Stimulated activated CD4-positive, alpha-beta T cell treated with anti-CD3 and anti-CD28 coated beads, Interleukin-4, amount 100 ng/mL, for 48 hours (primary cell): ENCODE measurements at regions not wholly inside any gene's neighbourhood (a gene's known extent, or its start where the extent isn't known, plus 50 kb on each side); places are given as distances from the start of the nearest gene placed in this dataset.
"Not testable (repeated sequence)": the region's sequence is repeated elsewhere in the genome, so short reads cannot be mapped to it uniquely, and the experiment has no call there.

Source experiments
- DNase-seq, 2 donors: peaks; one replicate each; pipeline ENCODE4 v3.0.0-alpha.2; 2020; ENCODE audit warnings: low read depth in 2 of 2

DNA sequence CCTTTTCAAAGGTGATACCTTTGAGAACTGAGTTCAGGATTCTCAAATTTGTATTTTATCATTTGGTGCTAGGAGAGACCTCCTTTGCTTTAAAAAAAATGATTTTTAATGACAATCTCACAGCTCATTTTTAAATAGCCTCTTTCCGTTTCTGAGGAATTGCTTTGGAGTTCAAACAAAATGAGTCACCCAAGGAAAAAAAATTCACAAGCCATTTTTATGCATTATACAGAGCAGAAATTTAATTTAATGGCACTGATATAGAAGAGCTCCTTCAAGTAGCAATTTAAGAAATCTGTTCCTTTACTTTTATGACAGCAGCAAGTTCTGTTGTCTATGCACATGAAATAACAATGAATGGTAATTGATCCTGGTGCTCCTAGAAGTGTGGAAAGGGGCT, 337.9 kb upstream of the KCNMB2 start:
- DNase-seq, result no peak

DNA sequence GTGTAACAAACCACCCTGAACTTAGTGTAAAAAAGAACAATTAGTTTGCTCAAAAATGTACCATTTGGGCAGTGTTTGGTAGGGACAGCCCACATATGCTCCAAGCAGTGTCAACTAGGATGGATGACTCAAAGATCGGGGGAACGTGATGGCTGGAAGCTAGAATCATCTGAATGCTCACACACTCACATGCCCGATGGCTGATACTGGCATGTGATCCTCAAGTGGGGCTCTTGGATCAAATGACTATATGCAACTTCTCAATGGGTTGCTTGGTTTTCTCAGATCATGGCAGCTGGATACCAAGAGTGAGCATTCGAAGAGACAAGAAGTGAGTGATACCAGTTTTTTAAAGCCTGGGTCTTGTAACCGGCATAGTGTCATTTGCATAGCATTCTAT, 335.9 kb upstream of the KCNMB2 start:
- DNase-seq, result no peak

DNA sequence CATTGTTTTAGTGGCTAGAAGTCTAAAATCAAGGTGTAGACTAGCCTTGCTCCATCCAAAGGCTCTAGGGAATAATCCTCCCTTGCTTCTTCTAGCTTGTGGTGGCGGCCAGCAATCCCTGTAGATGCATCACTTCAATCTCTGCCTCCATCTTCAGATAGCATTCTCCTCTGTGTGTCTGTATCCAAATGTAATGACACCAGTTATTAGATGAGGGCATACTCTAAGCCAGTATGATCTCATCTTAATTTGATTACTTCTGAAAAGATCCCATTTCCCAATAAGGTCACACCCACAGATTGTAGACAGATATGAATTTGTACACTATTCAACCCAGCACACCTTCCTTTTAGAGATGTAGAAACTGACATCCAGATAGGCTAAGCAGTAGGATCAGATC, 334.5 kb upstream of the KCNMB2 start:
- DNase-seq, result no peak

DNA sequence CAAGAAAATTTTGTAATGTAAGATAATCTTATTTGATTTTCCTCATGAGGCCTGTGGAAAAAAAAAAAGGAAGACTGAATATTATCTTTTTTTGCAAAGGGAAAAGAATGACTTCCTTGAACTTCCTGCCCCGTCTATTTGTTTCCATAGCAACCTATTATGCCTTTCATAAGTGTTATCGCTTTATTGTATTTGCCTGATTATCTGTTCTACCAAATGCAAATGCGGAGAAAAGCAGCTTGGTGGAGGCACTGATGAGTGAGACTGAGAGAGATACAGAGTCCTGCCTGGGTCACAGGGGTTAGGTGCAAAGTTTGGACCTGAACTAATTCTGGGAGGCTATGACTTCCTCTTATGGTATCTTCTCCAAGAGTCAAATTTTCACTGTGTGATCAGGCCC, 334.0 kb upstream of the KCNMB2 start:
- no peak for DNase-seq

DNA sequence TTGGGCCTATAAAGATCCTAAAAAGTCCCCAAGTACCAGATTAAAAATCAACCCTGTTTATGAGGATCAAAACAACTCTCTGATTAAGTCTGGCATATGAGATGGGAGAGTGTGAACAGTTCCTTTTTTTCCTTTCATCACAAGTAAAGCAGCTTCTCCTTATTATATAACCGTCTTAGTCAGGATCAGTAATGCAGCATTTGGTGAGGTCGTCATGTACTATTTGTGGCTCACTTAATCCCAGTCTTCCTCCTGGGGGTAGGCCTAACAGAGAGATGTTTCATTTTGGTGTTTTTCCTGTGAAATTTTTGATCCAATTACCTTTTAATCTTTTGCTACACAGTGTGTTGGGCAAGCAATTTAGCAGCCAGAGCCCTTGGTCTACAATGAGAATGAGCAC, 333.1 kb upstream of the KCNMB2 start:
- no peak for DNase-seq

DNA sequence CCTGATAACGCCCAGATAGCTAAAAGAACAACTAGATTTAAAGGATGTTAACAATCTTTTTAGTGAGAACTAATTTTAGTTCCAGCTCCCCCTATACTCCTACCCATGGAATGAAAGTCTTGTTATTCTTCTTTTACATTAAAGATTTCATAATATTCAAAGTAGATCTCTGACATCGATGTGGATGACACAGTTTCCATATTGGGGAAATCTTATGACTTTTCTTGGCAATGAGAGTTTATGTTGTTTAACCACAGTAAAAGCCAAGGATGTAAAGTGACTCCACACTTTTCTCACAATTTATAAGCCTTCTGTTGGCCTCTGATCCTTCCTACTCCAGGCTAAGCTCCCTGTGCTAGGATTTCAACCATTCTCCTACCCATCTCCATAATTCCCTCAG, 332.6 kb upstream of the KCNMB2 start:
- no peak for DNase-seq

DNA sequence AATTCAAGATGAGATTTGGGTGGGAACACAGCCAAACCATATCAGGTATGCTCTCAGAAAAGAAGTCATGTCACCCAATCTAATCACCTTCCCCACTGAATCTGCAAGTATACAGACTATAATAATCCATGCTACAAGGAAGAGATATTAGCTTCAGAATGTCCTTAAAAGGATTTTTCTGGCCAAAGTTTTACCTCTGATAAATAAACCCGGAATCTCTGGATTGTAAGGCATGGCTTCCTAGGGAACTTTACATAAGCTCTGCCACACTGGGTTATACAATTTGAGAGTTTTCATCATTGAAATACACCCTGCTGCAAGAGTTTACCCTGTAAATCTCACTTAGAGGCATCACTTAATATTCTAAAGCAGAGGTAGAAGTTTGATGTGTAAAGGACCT, 330.5 kb upstream of the KCNMB2 start:
- DNase-seq, result no peak

DNA sequence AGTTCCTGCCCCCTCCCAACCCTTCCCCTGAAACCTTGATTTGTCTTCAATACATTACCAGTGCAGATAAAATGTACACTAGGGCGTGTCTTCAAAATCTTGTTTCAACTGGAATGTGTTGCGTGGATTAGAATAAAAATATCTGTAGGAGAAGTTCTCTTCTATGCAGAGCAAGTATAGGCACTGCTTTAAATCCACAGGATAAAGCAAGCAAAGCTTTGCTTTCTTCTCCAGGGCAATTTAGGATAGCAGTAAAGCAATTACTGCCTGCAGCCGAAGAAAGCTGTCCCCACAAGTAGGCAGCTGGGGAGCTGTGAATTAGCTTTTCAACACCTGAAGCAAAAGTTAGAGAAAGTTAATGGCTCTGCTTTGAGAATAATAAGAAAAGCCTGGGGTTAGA, 329.7 kb upstream of the KCNMB2 start:
- DNase-seq, result no peak

DNA sequence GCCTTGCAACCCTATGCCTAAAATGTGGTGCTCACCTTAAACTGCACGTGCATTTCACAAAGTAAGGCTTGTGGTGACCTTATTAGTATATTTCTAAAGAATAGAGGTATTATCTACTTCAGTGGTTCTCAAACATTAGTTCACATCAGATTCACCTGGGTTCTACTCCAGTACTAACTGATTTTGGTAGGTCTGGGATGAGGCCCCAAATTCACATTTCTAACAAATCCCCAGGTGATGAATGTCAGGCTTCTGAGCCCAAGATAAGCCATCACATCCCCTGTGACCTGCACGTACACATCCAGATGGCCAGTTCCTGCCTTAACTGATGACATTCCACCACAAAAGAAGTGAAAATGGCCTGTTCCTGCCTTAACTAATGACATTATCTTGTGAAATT, 329.1 kb upstream of the KCNMB2 start:
- not testable (repeated sequence) for DNase-seq

DNA sequence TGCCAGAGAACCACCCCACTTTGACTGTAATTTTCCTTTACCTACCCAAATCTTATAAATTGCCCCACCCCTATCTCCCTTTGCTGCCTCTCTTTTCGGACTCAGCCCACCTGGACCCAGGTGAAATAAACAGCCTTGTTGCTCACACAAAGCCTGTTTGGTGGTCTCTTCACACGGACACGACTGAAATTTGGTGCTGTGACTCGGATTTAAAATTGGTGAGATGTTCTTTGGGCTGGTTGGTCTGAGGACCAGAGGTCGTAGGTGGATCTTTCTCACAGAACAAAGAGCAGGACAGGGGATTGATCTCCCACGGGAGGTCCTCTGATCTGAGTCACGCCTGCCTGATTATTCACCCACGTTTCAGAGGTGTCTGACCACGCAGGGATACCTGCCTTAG, 328.6 kb upstream of the KCNMB2 start:
- not testable (repeated sequence) for DNase-seq

DNA sequence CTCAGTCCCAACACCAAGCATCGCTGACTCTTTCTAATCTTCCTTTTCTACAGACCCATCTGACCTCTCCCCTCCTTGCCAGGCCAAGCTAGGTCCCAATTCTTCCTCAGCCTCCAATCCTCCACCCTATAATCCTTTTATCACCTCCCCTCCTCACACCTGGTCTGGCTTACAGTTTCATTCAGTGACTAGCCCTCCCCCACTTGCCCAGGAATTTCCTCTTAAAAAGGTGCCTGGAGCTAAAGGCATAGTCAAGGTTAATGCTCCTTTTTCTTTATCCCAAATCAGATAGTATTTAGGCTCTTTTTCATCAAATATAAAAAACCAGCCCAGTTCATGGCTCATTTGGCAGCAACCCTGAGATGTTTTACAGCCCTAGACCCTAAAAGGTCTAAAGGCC, 327.1 kb upstream of the KCNMB2 start:
- not testable (repeated sequence) for DNase-seq

DNA sequence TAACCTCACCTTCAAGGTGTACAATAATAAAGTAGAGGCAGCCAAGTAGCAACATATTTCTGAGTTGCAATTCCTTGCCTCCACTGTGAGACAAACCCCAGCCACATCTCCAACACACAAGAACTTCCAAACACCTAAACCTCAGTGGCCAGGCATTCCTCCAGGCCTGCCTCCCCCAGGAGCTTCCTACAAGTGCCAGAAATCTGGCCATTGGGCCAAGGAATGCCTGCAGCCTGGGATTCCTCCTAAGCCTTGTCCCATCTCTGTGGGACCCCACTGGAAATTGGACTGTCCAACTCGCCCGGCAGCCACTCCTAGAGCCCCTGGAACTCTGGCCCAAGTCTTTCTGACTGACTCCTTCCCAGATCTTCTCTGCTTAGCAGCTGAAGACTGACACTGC, 326.6 kb upstream of the KCNMB2 start:
- not testable (repeated sequence) for DNase-seq

DNA sequence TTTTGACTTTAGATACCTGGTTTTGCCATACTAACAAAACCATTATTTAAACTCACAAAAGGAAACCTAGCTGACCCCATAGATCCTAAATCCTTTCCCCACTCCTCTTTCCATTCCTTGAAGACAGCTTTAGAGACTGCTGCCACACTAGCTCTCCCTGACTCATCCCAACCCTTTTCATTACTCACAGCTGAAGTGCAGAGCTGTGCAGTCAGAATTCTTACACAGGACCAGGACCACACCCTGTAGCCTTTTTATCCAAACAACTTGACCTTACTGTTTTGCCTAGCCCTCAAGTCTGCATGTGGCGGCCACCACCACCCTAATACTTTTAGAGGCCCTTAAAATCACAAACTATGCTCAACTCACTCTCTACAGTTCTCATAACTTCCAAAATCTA, 325.1 kb upstream of the KCNMB2 start:
- DNase-seq, result not testable (repeated sequence)

DNA sequence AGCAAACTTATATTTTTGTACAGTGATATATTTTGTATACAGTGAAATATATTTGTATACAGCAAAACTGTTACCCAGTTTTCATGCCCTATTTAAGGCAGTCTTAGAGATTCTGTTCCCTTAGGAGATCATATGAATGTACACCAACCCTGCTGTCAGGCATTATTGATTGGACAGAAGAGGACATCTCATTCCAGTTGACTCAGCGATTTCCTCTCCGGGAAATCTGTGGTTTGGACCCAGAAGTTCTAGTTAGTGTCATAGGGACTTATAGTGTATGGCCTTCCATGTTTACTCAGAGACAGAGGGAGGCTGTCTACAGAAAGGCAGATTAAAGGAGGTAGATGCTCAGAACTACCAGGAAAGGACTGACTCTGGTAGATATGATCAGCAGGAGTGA, 318.8 kb upstream of the KCNMB2 start:
- DNase-seq, result no peak

DNA sequence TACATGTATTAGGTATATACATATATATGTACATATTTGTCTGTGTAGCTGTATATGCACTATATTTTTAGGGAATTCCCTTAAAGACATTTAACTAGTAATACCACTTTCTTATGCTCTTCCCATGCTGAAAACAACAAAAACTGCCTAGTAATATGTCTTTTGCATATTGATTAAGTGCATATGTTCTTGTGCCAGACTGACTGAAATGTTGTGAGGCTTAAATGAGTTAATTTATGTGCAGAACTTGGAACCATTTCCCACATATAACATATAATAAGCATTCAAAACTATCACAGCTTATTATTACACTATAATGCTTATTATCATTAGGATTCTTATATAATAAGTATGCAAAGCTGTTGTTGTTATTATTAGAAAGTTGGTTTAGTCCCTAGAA, 318.0 kb upstream of the KCNMB2 start:
- DNase-seq, result no peak

DNA sequence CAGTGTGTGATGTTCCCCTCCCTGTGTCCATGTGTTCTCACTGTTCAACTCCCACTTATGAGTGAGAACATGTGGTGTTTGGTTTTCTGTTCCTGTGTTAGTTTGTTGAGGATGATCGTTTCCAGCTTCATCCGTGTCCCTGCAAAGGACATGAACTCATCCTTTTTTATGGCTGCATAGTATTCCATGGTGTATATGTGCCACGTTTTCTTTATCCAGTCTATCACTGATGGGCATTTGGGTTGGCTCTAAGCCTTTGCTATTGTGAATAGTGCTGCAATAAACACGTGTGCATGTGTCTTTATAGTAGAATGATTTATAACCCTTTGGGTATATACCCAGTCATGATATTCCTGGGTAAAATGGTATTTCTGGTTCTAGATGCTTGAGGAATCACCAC, 316.6 kb upstream of the KCNMB2 start:
- DNase-seq, result not testable (repeated sequence)

DNA sequence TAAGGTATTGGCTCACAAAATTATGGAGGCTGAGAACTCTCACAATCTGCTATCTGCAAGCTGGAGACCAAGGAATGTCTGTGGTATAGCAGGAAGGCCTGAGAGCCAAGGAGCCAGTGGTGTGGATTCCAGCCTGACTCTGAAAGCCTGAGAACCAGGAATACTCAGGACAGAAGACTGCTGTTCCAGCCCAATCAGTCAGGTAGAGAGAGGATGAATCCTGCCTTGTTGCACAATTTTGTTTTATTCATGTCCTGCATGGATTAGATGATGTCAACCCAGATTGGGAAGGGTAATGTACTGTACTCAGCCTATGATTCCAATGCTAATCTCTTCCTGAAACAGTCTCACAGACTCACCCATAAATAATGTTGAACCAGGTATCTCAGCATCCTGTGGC, 312.4 kb upstream of the KCNMB2 start:
- DNase-seq, result no peak

DNA sequence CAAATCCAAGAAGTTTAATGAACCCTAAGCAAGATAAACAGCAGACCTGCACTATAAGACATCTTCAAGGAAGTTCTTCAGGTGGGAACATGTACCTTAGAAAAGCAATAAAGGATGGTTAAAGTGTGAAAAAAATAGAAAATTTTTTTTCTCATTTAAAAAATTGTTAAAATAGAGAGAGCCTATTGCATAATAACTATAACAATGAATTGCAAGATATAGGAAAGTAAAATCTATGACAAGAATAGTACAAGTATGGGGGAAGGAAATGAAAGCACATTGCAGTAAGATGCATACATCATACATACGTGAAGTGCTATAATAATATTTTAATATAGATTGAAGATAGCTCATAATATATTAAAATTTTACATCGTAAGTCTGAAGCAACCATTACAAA, 310.1 kb upstream of the KCNMB2 start:
- DNase-seq, result no peak

DNA sequence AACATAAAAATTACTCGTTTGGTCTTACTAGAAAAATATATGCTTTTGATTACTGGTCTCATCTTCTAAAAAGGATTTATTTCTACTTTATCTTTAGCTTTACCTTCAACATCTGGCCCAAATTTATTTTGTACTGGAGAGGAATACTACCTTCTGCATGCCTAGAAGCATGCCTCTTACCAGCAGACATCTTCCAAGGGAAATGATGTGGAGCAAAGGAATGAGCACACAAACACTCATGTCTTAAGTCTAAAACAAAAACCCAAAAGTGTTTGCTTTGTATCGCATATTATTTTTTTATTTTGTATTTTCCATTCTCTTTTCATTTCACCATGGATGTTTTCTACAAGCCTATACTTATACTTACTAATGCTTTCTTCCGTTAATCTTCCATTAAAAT, 304.6 kb upstream of the KCNMB2 start:
- DNase-seq, result no peak

DNA sequence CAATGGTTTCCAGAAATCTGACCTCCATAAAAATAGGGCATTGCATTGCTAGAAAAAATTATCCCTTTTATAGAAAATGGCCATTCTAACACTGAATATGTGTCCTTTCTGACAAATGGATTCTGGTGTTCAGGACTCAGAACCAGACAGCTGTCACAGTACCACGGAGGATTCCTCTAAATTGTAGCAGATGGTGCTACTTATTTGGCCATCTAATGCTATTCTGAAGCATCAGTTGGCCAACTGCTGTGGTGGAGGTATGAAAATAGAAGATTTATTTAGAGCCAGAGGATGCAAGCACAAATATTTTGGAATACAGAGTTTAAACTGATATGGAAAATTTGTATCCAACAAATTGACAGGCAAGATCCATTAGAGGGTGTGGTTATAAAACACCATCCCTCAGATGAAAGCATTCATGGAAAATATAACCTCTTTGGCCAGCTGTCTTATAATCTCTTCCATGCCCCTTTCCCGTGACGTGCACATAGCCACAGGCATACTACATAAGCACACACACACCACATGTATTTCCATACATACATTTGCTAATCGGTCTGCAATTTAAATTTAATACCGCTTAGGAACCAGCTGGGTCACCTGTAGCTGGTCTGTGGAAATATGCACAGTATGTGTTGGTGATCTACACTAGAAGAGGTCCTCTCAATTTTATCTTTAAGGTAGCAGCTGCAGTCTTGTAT, 302.7 kb upstream of the KCNMB2 start:
- DNase-seq, result no peak

DNA sequence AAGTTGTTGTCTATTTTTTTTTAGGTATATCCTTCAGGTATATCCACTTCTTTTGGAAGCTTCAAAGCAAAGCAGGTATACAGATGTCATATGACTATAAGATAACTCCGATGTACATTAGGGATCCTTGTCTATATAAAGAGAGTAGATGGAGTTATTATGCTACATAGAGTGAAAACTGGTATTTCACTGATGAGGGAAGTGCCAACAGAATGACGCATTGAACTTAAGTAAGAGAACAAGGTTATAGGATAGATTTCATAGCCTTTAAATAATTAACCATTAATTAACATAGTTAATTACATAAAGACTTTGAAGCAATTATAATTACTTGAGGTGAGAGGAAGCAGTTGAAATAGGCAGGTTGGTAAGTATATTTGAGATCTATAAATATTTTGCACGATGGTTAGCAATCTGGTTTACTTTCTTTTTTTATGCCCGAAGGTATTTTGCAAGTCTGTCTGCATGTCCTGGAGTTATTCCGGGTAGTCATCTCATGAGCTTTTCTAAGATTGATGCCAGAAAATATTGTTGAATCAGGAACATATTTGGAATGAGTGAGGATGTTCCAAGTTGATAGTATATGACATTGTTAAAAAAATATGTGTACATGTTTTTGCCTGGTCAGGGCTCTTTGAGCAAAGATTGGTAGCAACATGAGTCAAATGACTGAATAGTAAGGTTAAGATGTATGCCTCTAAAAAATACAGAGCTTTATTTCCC, 299.5 kb upstream of the KCNMB2 start:
- no peak for DNase-seq

DNA sequence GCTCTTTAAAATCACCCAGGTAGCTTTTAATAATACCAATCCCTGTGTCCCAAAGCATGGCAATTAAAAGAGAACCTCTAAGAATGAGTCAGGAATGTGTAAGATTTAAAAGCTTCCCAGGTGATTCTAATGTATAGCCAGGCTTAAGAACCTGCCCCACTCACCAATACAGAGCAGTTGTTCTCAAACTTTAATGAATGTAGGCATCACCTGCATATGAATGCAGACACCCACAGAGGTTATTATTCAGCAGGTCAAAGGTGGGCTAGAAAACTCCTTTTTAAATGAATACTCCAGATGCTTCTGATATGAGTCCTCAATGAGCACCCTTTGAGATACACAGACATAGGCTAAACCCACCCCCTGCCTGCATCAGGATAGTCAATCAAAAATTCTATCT, 298.1 kb upstream of the KCNMB2 start:
- DNase-seq, result no peak
